Body of pancreas (tissue), 4 donors: ENCODE measurements at regions not wholly inside any gene's neighbourhood (a gene's known extent, or its start where the extent isn't known, plus 50 kb on each side); places are given as distances from the start of the nearest gene placed in this dataset.

Source experiments
- CTCF ChIP-seq, 7 experiments: fragments of 450-650 bp in 4 of 7; fragments of 200-600 bp in 3 of 7; sonication (generic) in 3 of 7; IDR thresholded peaks; one replicate each; pipeline ENCODE4 v1.5.1; 2016 to 2019; ENCODE audit warnings: antibody characterized with exemption in 7 of 7
- POLR2A ChIP-seq, 3 donors: fragments of 450-650 bp; IDR thresholded peaks; one replicate each; pipeline ENCODE4 v1.6.1; 2016; ENCODE audit warnings: antibody characterized with exemption in 3 of 3, mild to moderate bottlenecking in 2 of 3

- TF ChIP-seq CTCF (IDR thresholded peaks at IDR 0.05) (no peak), POLR2A (IDR thresholded peaks at IDR 0.05) (no peak)
Measured at GRCh38 chr5:54704333-54704732, 186.8 kb downstream of the SNX18 start.
